Inferior parietal cortex (tissue), 1 donor: ENCODE measurements at regions not wholly inside any gene's neighbourhood (a gene's known extent, or its start where the extent isn't known, plus 50 kb on each side); places are given as distances from the start of the nearest gene placed in this dataset.
A peak's percentile ranks its signal among the peaks of the same experiment; 100 is the strongest.
"Not testable (repeated sequence)": the region's sequence is repeated elsewhere in the genome, so short reads cannot be mapped to it uniquely, and the experiment has no call there.

Experiments
- DNase-seq: peaks from one replicate; pipeline ENCODE4 v3.0.0-alpha.2; 2016; ENCODE audit errors: extremely low spot score

DNA sequence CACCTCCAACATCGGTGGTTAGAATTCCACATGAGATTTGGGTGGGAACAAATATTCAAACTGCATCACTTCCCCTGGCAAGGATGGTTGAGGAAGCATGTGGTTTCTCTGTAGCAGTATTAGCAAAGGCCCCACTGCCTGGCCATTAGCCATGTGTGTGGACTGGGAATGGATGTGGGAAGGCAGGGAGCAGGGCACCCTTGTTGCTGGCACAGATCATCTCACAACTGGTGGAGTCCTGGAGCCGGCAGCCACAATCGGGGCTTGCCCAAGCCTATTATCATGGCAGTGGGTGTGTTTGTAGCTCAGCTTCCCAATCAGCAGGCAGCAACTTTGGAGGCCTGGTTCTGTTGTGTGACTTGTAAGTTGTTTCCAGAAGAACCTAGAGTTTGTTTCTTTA, 391.9 kb downstream of the DLEU7 start:
- no peak for DNase-seq

DNA sequence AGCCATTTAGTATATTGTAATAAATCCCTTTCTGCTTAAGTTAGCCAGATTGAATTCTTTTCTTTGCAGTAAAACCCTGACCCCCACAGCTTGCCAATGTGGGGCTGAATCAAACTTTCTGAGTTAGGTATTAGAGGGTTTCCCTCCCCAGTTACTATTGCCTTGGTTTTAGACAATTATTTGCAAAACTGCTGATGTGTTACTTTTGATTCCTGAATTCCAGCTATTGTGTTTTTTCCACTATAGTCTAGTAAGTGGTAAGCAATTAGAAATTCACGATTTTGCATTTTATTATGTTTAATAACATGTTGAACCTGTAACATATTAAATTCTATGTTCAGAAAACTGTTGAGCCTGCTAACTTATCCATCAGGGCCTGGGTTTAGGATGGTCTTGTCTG, 391.5 kb downstream of the DLEU7 start:
- DNase-seq = no peak

DNA sequence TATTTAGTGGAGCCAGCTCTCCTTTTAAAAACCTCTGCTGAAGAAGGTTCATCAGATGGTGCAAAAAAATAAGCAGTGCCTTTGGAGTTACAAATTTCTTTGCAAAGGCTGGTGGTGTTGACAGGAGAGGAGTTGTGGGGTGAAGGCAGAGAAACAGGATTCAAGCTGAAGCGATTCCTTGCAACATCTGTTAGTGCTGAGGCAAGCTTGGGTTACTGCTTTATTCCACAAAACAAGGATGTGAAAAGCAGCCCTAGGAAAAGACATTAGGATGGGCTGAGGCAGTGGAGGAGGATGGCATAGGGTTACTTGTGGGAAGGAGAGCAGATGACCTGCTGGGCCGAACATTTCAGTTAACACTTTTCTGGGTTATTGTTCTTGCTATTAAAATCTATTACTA, 390.7 kb downstream of the DLEU7 start:
- DNase-seq = no peak

DNA sequence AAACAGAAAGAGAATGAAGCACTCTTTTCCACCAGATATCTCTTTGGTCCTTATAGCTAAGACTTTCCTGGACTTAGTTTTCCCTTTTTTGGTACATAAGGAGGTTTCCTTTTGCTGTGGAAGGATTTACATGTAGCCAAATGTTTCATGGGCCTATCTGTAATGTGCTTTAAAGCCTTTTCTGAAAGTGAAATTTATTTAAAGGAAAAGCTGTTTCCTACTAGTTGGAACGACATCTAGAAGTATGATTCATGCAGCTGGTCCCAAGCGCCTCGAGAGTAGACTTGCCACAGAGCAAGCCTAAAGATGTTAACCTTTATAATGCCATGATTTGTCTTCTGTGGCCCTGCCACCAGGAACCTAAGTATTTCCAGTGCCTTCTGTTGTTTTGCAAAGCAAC, 390.3 kb downstream of the DLEU7 start:
- no peak for DNase-seq

DNA sequence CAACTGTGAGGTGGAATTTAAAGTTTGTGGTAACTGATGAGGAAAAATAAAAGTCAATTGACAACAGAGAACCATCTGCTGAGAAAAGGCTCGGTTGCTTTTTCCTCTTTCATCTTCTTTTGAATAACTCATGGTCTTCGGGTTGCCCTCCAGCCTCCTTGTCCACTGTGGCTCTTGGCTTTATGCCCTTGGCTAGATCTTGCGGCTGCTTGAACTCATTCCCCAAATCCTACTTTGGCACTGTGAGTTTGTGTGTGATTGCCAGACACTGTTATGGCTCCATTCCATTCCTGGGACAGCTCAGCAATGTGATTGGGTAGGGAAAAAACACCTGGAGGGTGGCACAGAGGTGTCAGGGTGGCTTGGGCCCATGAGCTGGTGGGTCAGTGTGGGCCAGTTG, 387.4 kb downstream of the DLEU7 start:
- DNase-seq = no peak

- no peak for DNase-seq
These were observed 385.8 kb downstream of the DLEU7 start for GRCh38 chr13:50457415-50458393.

- DNase-seq = no peak
These were observed 384.4 kb downstream of the DLEU7 start for GRCh38 chr13:50459046-50459445.

GRCh38 chr13:50459658-50460057, 383.8 kb downstream of the DLEU7 start:
- no peak for DNase-seq

- no peak for DNase-seq
These were observed 383.1 kb downstream of the DLEU7 start for GRCh38 chr13:50460358-50460757.

GRCh38 chr13:50461189-50461588, 382.3 kb downstream of the DLEU7 start:
- no peak for DNase-seq

- DNase-seq = no peak
These were observed 379.8 kb downstream of the DLEU7 start for GRCh38 chr13:50463719-50464118.

GRCh38 chr13:50464349-50465251, 378.9 kb downstream of the DLEU7 start:
- no peak for DNase-seq

- DNase-seq = no peak
These were observed 377.0 kb downstream of the DLEU7 start for GRCh38 chr13:50466456-50466855.

DNA sequence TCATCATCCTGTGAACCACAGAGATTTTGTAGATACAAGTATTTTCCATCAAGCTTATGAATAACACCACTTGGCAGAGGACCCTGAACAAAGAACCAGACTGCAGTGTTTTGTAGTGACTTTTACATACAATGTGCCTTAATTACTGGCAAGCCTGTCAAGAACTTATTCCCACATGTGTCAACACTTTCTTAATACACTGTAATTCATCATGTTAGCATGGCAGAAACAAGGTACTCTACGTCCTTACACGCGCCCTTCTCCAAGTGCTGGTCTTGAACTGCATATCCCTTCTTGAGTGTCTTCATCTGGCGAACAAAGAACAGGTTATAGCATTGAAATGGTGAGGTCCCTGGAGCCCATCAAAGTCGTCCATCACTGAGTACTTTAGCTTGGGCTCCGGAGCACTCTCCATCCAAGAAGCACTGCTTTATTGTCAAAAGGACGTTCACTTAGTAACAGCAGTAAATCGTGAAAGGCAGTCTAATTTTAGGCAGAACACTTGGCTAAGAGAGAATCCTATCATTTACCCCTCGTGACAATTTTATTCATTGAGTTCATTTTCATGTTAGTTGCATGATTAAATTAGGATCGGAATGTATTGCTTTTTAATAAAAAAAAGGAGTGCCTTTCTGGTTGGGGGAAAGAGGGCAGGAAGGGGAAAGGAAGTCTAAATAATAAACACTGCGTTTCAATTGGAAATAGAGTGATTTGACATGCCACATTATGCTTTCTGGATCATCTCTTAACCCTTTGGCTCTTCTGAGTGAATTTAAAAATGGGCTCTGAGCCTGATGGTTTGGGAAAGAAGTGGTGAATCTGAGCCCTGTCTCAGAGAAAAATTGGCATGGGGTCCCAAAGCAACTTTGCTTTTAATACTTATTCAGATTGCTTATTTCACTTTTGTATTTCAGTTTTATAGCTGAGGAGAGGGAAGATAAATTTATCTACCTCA, 376.1 kb downstream of the DLEU7 start:
- no peak for DNase-seq

DNA sequence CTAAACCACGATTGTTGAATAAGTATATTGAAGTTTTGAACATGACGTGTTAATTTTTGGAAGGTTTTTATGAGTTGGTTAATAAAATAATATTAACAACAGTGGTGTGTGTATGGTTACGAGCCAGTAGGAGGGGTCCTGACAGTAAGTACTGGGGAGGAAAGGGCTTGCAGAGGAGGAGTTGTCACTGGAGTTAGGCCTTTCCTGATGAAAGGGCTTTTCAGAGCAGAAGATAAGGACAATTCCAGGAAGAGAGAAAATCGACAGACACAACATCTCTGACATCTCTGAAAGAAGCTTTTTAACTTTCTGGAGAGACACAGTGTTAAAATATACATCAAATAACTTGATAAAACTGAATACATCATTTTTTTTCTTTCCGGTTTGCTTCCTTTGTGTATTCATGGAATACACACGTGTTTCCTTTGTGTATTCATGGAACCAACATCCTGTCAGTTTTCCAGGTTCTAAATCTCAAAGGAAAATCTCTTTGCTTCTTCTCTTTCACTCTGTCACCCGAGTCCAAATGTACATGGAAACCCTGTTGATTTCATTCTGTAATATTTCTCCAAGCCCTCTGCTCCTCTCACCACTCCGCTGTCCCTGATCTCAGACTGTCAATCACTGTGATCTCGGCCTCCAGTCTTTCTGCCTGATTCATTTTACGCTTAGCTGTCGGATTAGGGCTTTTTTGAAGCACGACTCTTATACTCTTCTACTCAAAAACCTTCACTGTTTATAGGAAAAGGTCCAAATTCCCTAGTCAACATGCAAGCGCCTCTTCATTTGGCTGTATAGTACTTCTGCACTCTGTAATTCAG, 374.4 kb downstream of the DLEU7 start:
- peak; percentile 22 for DNase-seq

GRCh38 chr13:50473050-50473449, 370.4 kb downstream of the DLEU7 start:
- DNase-seq = not testable (repeated sequence)

DNA sequence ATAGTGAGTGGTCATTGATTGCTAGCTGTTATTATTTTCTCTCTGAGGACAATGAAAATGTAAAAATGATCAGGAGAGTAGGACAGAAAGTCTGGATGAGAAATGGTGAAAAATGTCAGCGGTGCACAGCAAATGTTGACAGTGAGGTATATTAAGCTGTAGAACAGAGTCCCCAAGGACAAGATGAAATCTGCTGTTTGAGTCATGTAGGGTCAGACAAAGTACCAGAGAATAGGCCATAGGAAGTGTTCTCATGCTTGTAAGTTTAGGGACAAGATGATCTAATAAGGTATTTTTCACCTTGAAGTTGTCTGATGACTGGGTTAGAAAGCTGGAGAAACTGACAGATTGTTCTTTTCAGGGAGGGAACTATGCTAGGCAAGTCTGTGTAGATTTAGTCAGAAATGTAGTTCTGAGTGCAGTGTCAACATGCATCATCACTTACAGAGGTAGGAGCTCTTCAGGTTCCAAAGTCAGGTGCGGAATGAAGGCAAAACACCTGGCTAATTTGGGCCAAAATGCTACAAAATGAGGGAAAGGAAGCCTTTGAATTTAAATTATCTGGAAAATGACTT, 369.3 kb downstream of the DLEU7 start:
- no peak for DNase-seq

DNA sequence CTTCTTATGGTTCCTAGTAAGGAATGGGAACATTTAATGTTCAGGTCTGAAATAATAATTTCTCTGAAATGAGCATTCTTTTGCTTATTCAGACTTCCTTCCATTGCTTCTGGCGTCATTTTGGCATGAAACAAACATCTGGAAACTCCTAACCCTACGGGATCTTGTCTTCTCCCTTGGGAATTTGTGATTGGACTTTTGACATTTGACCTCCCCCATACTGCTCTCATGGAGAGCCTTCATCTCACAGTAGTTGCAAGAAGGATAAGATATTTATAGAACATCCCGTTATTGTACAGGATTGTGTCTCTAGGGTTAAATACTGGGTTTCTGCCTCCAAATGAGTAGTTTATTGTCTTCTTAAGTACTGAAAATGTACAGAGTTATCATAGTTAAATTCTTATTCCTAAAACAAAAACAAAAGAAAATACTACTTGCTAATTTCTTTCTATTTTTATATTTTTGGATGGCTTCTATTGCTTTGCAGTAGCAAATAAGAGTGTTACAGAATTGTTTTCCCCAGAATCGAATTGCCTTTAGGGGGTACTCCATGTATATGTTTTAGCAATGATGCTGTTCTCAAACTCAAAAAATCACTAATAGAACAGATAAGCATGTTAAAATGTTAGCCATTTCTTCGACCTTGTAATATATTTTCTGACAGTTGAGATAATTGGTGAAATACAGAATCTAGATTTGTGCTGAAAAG, 366.8 kb downstream of the DLEU7 start:
- no peak for DNase-seq

- DNase-seq = no peak
These were observed 361.6 kb downstream of the DLEU7 start for GRCh38 chr13:50481936-50482335.

DNA sequence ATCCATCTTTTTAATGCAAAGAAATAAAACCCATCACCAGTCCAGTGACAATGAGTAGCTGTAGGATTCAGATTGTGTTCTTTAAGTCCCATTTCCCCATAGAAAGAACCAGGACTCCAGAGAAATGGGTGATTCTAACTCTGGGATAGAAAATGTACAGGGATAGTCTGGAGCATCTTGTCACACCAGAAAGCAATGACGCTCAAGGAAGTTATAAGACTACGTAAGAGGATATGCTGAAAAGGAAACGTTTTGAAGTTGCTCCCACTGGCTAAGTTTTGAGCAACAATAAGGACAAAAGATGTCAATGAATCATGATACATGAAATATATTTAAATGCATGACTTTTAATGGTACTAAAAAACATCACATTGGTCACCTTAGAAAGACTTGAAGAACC, 360.1 kb downstream of the DLEU7 start:
- no peak for DNase-seq
